GM23248 (cell line): ENCODE measurements at regions not wholly inside any gene's neighbourhood (a gene's known extent, or its start where the extent isn't known, plus 50 kb on each side); places are given as distances from the start of the nearest gene placed in this dataset.

Source experiments
- DNase-seq: peaks from one replicate; pipeline ENCODE4 v3.0.0-alpha.2; 2015
- H2AFZ ChIP-seq: fragments of 200-600 bp; sonication (generic); 2 replicates; pipeline ENCODE4 v1.6.1; 2016; ENCODE audit warnings: antibody characterized with exemption
- H3F3A ChIP-seq: fragments of 200-600 bp; sonication (generic); 2 replicates; pipeline ENCODE4 v1.6.1; 2016; ENCODE audit warnings: mild to moderate bottlenecking, antibody characterized with exemption, mixed run types; ENCODE audit not compliant: insufficient read depth
- H3K27ac ChIP-seq: fragments of 200-600 bp; sonication (generic); 2 replicates; pipeline ENCODE4 v1.5.1; 2016; ENCODE audit warnings: mild to moderate bottlenecking
- H3K27me3 ChIP-seq: fragments of 200-600 bp; sonication (generic); replicated peaks from 2 replicates; pipeline ENCODE4 v1.6.1; 2016; ENCODE audit warnings: mild to moderate bottlenecking; ENCODE audit not compliant: insufficient read depth
- H3K36me3 ChIP-seq: fragments of 200-600 bp; sonication (generic); 2 replicates; pipeline ENCODE4 v1.6.1; 2016; ENCODE audit warnings: low read depth, mild to moderate bottlenecking
- H3K4me1 ChIP-seq: fragments of 200-600 bp; sonication (generic); 2 replicates; pipeline ENCODE4 v1.6.1; 2016; ENCODE audit warnings: mild to moderate bottlenecking; ENCODE audit not compliant: insufficient read depth
- H3K4me2 ChIP-seq: fragments of 200-600 bp; sonication (generic); one replicate; pipeline ENCODE4 v1.6.1; 2016; ENCODE audit warnings: mild to moderate bottlenecking; ENCODE audit not compliant: unreplicated experiment
- H3K4me3 ChIP-seq: fragments of 200-600 bp; sonication (generic); 2 replicates; pipeline ENCODE4 v1.5.1; 2016; ENCODE audit warnings: mild to moderate bottlenecking
- H3K79me2 ChIP-seq: fragments of 200-600 bp; sonication (generic); 2 replicates; pipeline ENCODE4 v1.6.1; 2016; ENCODE audit warnings: mild to moderate bottlenecking; ENCODE audit not compliant: insufficient read depth
- H3K9ac ChIP-seq: fragments of 200-600 bp; sonication (generic); 2 replicates; pipeline ENCODE4 v1.6.1; 2016; ENCODE audit warnings: mild to moderate bottlenecking
- H3K9me2 ChIP-seq: fragments of 200-600 bp; sonication (generic); 2 replicates; pipeline ENCODE4 v1.6.1; 2016; ENCODE audit warnings: mixed run types, mild to moderate bottlenecking, moderate library complexity; ENCODE audit not compliant: insufficient read depth
- H3K9me3 ChIP-seq: fragments of 200-600 bp; sonication (generic); one replicate; pipeline ENCODE4 v1.6.1; 2017; ENCODE audit warnings: low read depth
- H4K20me1 ChIP-seq: fragments of 200-600 bp; sonication (generic); 2 replicates; pipeline ENCODE4 v1.6.0; 2016; ENCODE audit not compliant: insufficient read depth
- EZH2 ChIP-seq: fragments of 200-600 bp; sonication (generic); IDR thresholded peaks from 2 replicates; pipeline ENCODE4 v1.6.1; 2018; ENCODE audit warnings: antibody characterized with exemption, mild to moderate bottlenecking; ENCODE audit not compliant: insufficient read depth, poor library complexity, severe bottlenecking
- EZH2phosphoT487 ChIP-seq: fragments of 200-600 bp; sonication (generic); IDR thresholded peaks from 2 replicates; pipeline ENCODE4 v1.6.1; 2018; ENCODE audit warnings: antibody characterized with exemption, moderate library complexity, mild to moderate bottlenecking, low read depth; ENCODE audit not compliant: insufficient read depth
- WGBS, 2 experiments: methylation state at CpG; one replicate each; pipeline ENCODE4 v1.1.6; 2015 to 2017; ENCODE audit warnings: low lambda C conversion rate in 2 of 2, low coverage in 1 of 2; ENCODE audit errors: missing lambda C conversion rate in 2 of 2; 5-methylcytosine and 5-hydroxymethylcytosine counted together
- in situ Hi-C: fragments of 300-500 bp; cut with MboI; formaldehyde crosslinking; loops from 2 replicates; pipeline ENCODE4 v1.15.0; 2020

GRCh38 chr4:131978120-131978519 lies 1171.0 kb upstream of the PCDH10 start:
- Histone ChIP-seq H3K79me2 (no peaks in the 10 kb centered on the region), H2AFZ (no peak overlapping the region), H3K27ac (no peak overlapping the region), H3K4me2 (no peak overlapping the region), H3K27me3 (no peaks in the 10 kb centered on the region), H3K9ac (no peak overlapping the region), H3K4me1 (no peaks in the 10 kb centered on the region), H3K4me3 (no peak overlapping the region), H4K20me1 (no peaks in the 10 kb centered on the region), H3K36me3 (no peaks in the 10 kb centered on the region), H3K9me2 (no peaks in the 10 kb centered on the region), H3K9me3 (no peaks in the 10 kb centered on the region), H3F3A (no peaks in the 10 kb centered on the region)
- DNase-seq: no peak
- no peak for TF ChIP-seq EZH2phosphoT487
- no peak for TF ChIP-seq EZH2
- in situ Hi-C loops: no loop called here
- WGBS, 2 experiments: 82% methylated on average over 17 of the region's 18 CpGs

- no peaks in the 10 kb centered on the region for H3K79me2 ChIP-seq
- H3K9ac ChIP-seq: no peak overlapping the region
- no peaks in the 10 kb centered on the region for H3F3A ChIP-seq
- H3K9me2 ChIP-seq: no peaks in the 10 kb centered on the region
- H3K9me3 ChIP-seq: no peaks in the 10 kb centered on the region
- no peaks in the 10 kb centered on the region for H3K36me3 ChIP-seq
- no peak overlapping the region for H3K4me2 ChIP-seq
- H3K4me1 ChIP-seq: no peaks in the 10 kb centered on the region
- WGBS, 2 experiments: 10 to 12% methylated on average over 4 of the region's 4 CpGs
- TF ChIP-seq EZH2 (no peak), EZH2phosphoT487 (no peak)
- DNase-seq: no peak
- H3K27me3 ChIP-seq: no peaks in the 10 kb centered on the region
- no peaks in the 10 kb centered on the region for H4K20me1 ChIP-seq
- in situ Hi-C loops: no loop called here
- H2AFZ ChIP-seq: no peak overlapping the region
- H3K4me3 ChIP-seq: no peak overlapping the region
- H3K27ac ChIP-seq: no peak overlapping the region
Measured at GRCh38 chr4:131989576-131989975, 1159.5 kb upstream of the PCDH10 start.

- in situ Hi-C loops: no loop called here
- Histone ChIP-seq H3K4me2 (no peak overlapping the region), H3K36me3 (no peaks in the 10 kb centered on the region), H3K79me2 (no peaks in the 10 kb centered on the region), H3K27ac (no peak overlapping the region), H3K9me3 (no peaks in the 10 kb centered on the region), H2AFZ (no peak overlapping the region), H3K27me3 (no peaks in the 10 kb centered on the region), H3K9me2 (no peaks in the 10 kb centered on the region), H3K9ac (no peak overlapping the region), H3K4me1 (no peaks in the 10 kb centered on the region), H3K4me3 (no peak overlapping the region), H3F3A (no peaks in the 10 kb centered on the region), H4K20me1 (no peaks in the 10 kb centered on the region)
- DNase-seq: peak; percentile 0
- WGBS, 2 experiments: 34% methylated on average over 4 of the region's 4 CpGs
- TF ChIP-seq EZH2: no peak
Measured at GRCh38 chr4:132001542-132001941, 1147.6 kb upstream of the PCDH10 start.

- TF ChIP-seq EZH2 (no peak), EZH2phosphoT487 (no peak)
- no peaks in the 10 kb centered on the region for H3F3A ChIP-seq
- H3K27ac ChIP-seq: no peak overlapping the region
- no peaks in the 10 kb centered on the region for H3K9me2 ChIP-seq
- no peak overlapping the region for H3K4me2 ChIP-seq
- no peaks in the 10 kb centered on the region for H3K27me3 ChIP-seq
- H3K9ac ChIP-seq: no peak overlapping the region
- WGBS, 2 experiments: 14 to 20% methylated on average over 2 of the region's 2 CpGs
- DNase-seq: no peak
- H2AFZ ChIP-seq: no peak overlapping the region
- peaks cover 4% of the 10 kb centered on the region for H3K9me3 ChIP-seq
- H4K20me1 ChIP-seq: no peaks in the 10 kb centered on the region
- in situ Hi-C loops: no loop called here
- H3K4me1 ChIP-seq: no peaks in the 10 kb centered on the region
- no peaks in the 10 kb centered on the region for H3K79me2 ChIP-seq
- no peak overlapping the region for H3K4me3 ChIP-seq
- H3K36me3 ChIP-seq: no peaks in the 10 kb centered on the region
Measured at GRCh38 chr4:132003593-132003992, 1145.5 kb upstream of the PCDH10 start.

- Histone ChIP-seq H3K36me3 (no peaks in the 10 kb centered on the region), H3K27ac (no peak overlapping the region), H3K4me2 (no peak overlapping the region), H4K20me1 (no peaks in the 10 kb centered on the region), H2AFZ (no peak overlapping the region), H3K79me2 (no peaks in the 10 kb centered on the region), H3F3A (no peaks in the 10 kb centered on the region), H3K9me3 (no peaks in the 10 kb centered on the region), H3K9ac (no peak overlapping the region), H3K9me2 (no peaks in the 10 kb centered on the region), H3K4me1 (no peaks in the 10 kb centered on the region), H3K4me3 (no peak overlapping the region), H3K27me3 (no peaks in the 10 kb centered on the region)
- DNase-seq: no peak
- in situ Hi-C loops: no loop called here
- TF ChIP-seq EZH2: no peak
Measured at GRCh38 chr4:132015321-132015720, 1133.8 kb upstream of the PCDH10 start.
